Ovary (tissue), 7 donors: ENCODE measurements at regions not wholly inside any gene's neighbourhood (a gene's known extent, or its start where the extent isn't known, plus 50 kb on each side); places are given as distances from the start of the nearest gene placed in this dataset.

Source experiments
- DNase-seq, 5 donors: peaks; one replicate each; pipeline ENCODE4 v3.0.0-alpha.2; 2019 to 2020
- H3K27ac ChIP-seq, 2 donors: fragments of 200-600 bp; one replicate each; pipeline versions ENCODE4 v1.5.1 to v1.8.0; 2019 to 2022
- H3K27me3 ChIP-seq: fragments of 200-600 bp; one replicate; pipeline ENCODE4 v1.8.0; 2022
- H3K36me3 ChIP-seq: fragments of 200-600 bp; sonication (generic); one replicate; pipeline ENCODE4 v1.5.1; 2019
- H3K4me1 ChIP-seq: one replicate; pipeline ENCODE4 v1.8.1; 2013; ENCODE audit warnings: mild to moderate bottlenecking, moderate library complexity; ENCODE audit not compliant: insufficient read depth
- H3K4me3 ChIP-seq: fragments of 200-600 bp; sonication (generic); one replicate; pipeline ENCODE4 v1.5.1; 2017
- H3K9me3 ChIP-seq, 2 donors: fragments of 200-600 bp in 1 of 2; sonication (generic) in 1 of 2; one replicate each; pipeline versions ENCODE4 v1.5.1 to v1.8.1; 2013 to 2019; ENCODE audit warnings: mild to moderate bottlenecking in 1 of 2, moderate library complexity in 1 of 2
- EP300 ChIP-seq: sonication (generic); formaldehyde crosslinking; IDR thresholded peaks from one replicate; pipeline ENCODE4 v1.6.1; 2017; ENCODE audit warnings: antibody characterized with exemption
- POLR2A ChIP-seq: fragments of 450-650 bp; IDR thresholded peaks from one replicate; pipeline ENCODE4 v1.6.1; 2017; ENCODE audit warnings: antibody characterized with exemption, mild to moderate bottlenecking, moderate library complexity
- WGBS, 3 donors: extraction: QIAGEN DNeasy Blood & Tissue Kit in 1 of 3; methylation state at CpG; one replicate each; pipeline versions ENCODE4 v1.1.5 to v1.1.7; 2013 to 2017; 5-methylcytosine and 5-hydroxymethylcytosine counted together
- intact Hi-C, 4 donors: fragments of 100-400 bp; cut with DNase I; formaldehyde crosslinking; loops; one replicate each; pipeline versions ENCODE4 v1.11.0 to v1.15.1; 2022 to 2023
- TF ChIP-seq, protein P1 (sequence below), 3 donors: fragments of 450-650 bp in 2 of 3; fragments of 200-600 bp in 1 of 3; IDR thresholded peaks; one replicate each; pipeline versions ENCODE4 v1.5.1 to v1.8.0; 2016 to 2022; ENCODE audit warnings: antibody characterized with exemption in 3 of 3, mild to moderate bottlenecking in 1 of 3
- donor health status: DM: no; HTN: no; CAD: no; lungs with moderate emphysema.
- donor health status: DM: no; HTN: no; CAD: no.
- donor health status: Bipolar disorder and iron deficiency.
- donor health status: DM: no; HTN: no; CAD: no.
- donor health status: DM: yes; HTN: yes; CAD: no.

DNA sequence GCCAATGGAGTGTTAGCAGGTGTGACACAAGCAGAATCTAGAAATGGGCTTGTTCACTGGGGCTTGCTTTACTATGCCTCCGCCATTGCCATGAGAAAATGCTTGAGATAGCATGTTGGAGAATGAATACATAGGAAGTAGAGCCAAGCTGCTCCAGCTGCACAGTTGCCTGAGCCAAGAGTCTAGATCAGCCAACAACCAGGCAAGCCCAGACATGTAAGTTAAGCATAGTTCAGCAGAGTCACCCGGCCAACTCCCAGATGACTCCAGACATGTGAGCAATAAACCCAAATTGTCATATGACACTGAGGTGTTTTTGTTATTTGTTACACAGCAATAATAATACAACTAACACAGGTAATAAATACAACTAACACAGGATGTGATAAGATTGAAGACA, 167.9 kb downstream of the HAO1 start:
- no peaks in the 10 kb centered on the region for H3K36me3 ChIP-seq
- H3K27ac ChIP-seq, result no peak overlapping the region
- 63 to 69% (median 66%) methylated on average over 2 of the region's 2 CpGs for WGBS, 3 donors
- no peaks in the 10 kb centered on the region for H3K27me3 ChIP-seq
- intact Hi-C loops, result no loop called here
- H3K9me3 ChIP-seq, result no peaks in the 10 kb centered on the region
- no peaks in the 10 kb centered on the region for H3K4me1 ChIP-seq
- no peak for DNase-seq
- no peak overlapping the region for H3K4me3 ChIP-seq
- TF ChIP-seq, protein P1, sequence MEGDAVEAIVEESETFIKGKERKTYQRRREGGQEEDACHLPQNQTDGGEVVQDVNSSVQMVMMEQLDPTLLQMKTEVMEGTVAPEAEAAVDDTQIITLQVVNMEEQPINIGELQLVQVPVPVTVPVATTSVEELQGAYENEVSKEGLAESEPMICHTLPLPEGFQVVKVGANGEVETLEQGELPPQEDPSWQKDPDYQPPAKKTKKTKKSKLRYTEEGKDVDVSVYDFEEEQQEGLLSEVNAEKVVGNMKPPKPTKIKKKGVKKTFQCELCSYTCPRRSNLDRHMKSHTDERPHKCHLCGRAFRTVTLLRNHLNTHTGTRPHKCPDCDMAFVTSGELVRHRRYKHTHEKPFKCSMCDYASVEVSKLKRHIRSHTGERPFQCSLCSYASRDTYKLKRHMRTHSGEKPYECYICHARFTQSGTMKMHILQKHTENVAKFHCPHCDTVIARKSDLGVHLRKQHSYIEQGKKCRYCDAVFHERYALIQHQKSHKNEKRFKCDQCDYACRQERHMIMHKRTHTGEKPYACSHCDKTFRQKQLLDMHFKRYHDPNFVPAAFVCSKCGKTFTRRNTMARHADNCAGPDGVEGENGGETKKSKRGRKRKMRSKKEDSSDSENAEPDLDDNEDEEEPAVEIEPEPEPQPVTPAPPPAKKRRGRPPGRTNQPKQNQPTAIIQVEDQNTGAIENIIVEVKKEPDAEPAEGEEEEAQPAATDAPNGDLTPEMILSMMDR (IDR thresholded peaks at IDR 0.05), result no peak
- TF ChIP-seq EP300, result no peak
- TF ChIP-seq POLR2A, result no peak

GRCh38 chr20:7773511-7773910, 166.7 kb downstream of the HAO1 start:
- Histone ChIP-seq H3K4me3 (no peak overlapping the region), H3K27me3 (no peaks in the 10 kb centered on the region), H3K36me3 (no peaks in the 10 kb centered on the region), H3K4me1 (no peaks in the 10 kb centered on the region), H3K27ac (no peak overlapping the region), H3K9me3 (no peaks in the 10 kb centered on the region)
- no peak for DNase-seq
- no peak for TF ChIP-seq POLR2A
- TF ChIP-seq, protein P1 (IDR thresholded peaks at IDR 0.05), result no peak
- TF ChIP-seq EP300, result no peak
- intact Hi-C loops, result no loop called here
- WGBS, 3 donors, result 73 to 79% (median 78%) methylated on average over 2 of the region's 2 CpGs

GRCh38 chr20:7775072-7775471, 165.2 kb downstream of the HAO1 start:
- TF ChIP-seq EP300 (no peak), POLR2A (no peak)
- TF ChIP-seq, protein P1 (IDR thresholded peaks at IDR 0.05), result no peak
- no peaks in the 10 kb centered on the region for H3K4me1 ChIP-seq
- no peaks in the 10 kb centered on the region for H3K9me3 ChIP-seq
- no peak overlapping the region for H3K27ac ChIP-seq
- 47 to 59% (median 51%) methylated on average over 2 of the region's 2 CpGs for WGBS, 3 donors
- no peaks in the 10 kb centered on the region for H3K27me3 ChIP-seq
- no peaks in the 10 kb centered on the region for H3K36me3 ChIP-seq
- no peak overlapping the region for H3K4me3 ChIP-seq
- DNase-seq, result no peak
- intact Hi-C loops, result no loop called here

DNA sequence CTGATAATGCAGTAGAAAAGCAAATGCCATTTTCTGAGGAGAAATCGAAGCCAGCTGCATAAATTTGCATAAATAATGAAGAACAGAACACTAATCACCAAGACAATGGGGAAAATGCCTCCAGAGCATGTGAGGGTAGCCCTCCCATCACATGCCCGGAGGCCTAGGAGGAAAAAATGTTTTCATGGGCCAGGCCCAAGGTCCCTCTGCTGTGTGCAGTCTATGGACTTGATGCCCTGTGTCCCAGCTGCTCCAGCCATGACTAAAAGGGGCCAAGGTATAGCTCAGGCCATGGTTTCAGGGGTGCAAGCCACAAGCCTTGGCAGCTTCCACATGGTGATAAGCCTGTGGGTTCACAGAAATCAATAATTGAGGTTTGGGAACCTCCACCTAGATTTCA, 164.1 kb downstream of the HAO1 start:
- Histone ChIP-seq H3K27ac (no peak overlapping the region), H3K4me3 (no peak overlapping the region), H3K36me3 (no peaks in the 10 kb centered on the region), H3K27me3 (no peaks in the 10 kb centered on the region), H3K4me1 (no peaks in the 10 kb centered on the region), H3K9me3 (no peaks in the 10 kb centered on the region)
- TF ChIP-seq EP300 (no peak), POLR2A (no peak)
- TF ChIP-seq, protein P1 (IDR thresholded peaks at IDR 0.05), result no peak
- DNase-seq, result no peak
- 52 to 62% (median 59%) methylated on average over 2 of the region's 2 CpGs for WGBS, 3 donors
- intact Hi-C loops, result no loop called here

DNA sequence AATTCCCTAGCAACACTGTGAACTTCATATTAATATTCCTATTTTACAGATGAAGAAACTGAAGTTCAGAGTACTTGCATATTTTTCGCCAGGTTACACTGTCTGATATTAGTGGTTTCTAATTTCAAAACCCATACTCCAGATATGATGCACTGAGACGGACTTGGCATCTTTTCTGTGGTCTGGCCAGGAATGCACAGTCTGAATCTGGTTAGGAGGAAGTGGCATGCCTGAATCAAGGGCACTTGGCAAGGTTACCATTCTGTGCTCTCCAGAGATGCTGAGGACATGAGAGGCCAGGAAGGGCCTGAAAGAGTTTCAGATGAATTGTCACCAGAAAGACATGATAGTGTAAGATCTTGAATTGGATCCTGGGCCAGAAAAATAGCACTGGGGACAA, 150.1 kb downstream of the HAO1 start:
- WGBS, 3 donors, result 62 to 73% (median 65%) methylated on average over 2 of the region's 2 CpGs
- Histone ChIP-seq H3K27ac (no peak overlapping the region), H3K9me3 (no peaks in the 10 kb centered on the region), H3K4me3 (no peak overlapping the region), H3K4me1 (no peaks in the 10 kb centered on the region), H3K36me3 (no peaks in the 10 kb centered on the region), H3K27me3 (no peaks in the 10 kb centered on the region)
- TF ChIP-seq POLR2A (no peak), EP300 (no peak)
- TF ChIP-seq, protein P1 (IDR thresholded peaks at IDR 0.05), result no peak
- DNase-seq, result no peak
- intact Hi-C loops, result no loop called here
